SU-DHL-6 (cell line): ENCODE measurements at regions not wholly inside any gene's neighbourhood (a gene's known extent, or its start where the extent isn't known, plus 50 kb on each side); places are given as distances from the start of the nearest gene placed in this dataset.
"Not testable (repeated sequence)": the region's sequence is repeated elsewhere in the genome, so short reads cannot be mapped to it uniquely, and the experiment has no call there.

Experiments
- H2AFZ ChIP-seq: fragments of 200-600 bp; sonication (generic); 2 replicates; pipeline ENCODE4 v1.6.1; 2014; ENCODE audit warnings: low read depth, mild to moderate bottlenecking, moderate library complexity, mixed read lengths, antibody characterized with exemption, low read length; ENCODE audit not compliant: severe bottlenecking
- H3F3A ChIP-seq: fragments of 200-600 bp; shearing (Covaris generic); 2 replicates; pipeline ENCODE4 v1.6.0; 2016; ENCODE audit warnings: antibody characterized with exemption, mild to moderate bottlenecking; ENCODE audit not compliant: insufficient read depth
- H3K27ac ChIP-seq: fragments of 200-600 bp; sonication (generic); 2 replicates; pipeline ENCODE4 v1.5.1; 2016; ENCODE audit warnings: low read depth, mild to moderate bottlenecking, low read length, moderate library complexity, mixed read lengths
- H3K27me3 ChIP-seq: fragments of 200-600 bp; sonication (generic), shearing (Covaris generic); 2 replicates; pipeline ENCODE4 v1.6.0; 2014; ENCODE audit warnings: mild to moderate bottlenecking, low read length
- H3K36me3 ChIP-seq: fragments of 200-600 bp; sonication (generic); 2 replicates; pipeline ENCODE4 v1.6.1; 2014; ENCODE audit warnings: mild to moderate bottlenecking, low read length, mixed read lengths
- H3K4me2 ChIP-seq: fragments of 300-600, 200-600 bp; shearing (Covaris generic), sonication (generic); 2 replicates; pipeline ENCODE4 v1.6.0; 2014; ENCODE audit warnings: low read length, low read depth, mild to moderate bottlenecking; ENCODE audit not compliant: poor library complexity, severe bottlenecking
- H3K4me3 ChIP-seq: fragments of 200-600 bp; sonication (generic); 2 replicates; pipeline ENCODE4 v1.5.1; 2014; ENCODE audit warnings: antibody characterized with exemption, low read length, mild to moderate bottlenecking, mixed read lengths; ENCODE audit not compliant: insufficient read depth, poor library complexity, severe bottlenecking
- H3K79me2 ChIP-seq: fragments of 200-600 bp; sonication (generic); 2 replicates; pipeline ENCODE4 v1.6.1; 2014; ENCODE audit warnings: mild to moderate bottlenecking, low read length, moderate library complexity; ENCODE audit not compliant: insufficient read depth
- H3K9ac ChIP-seq: fragments of 200-600 bp; sonication (generic); 2 replicates; pipeline ENCODE4 v1.7.0; 2014; ENCODE audit warnings: mild to moderate bottlenecking, low read length
- H3K9me2 ChIP-seq: fragments of 200-600 bp; sonication (generic); replicated peaks from 2 replicates; pipeline ENCODE4 v1.6.1; 2014; ENCODE audit warnings: low read length; ENCODE audit not compliant: insufficient read depth
- H3K9me3 ChIP-seq: fragments of 200-600 bp; sonication (generic); 2 replicates; pipeline ENCODE4 v1.6.1; 2014; ENCODE audit warnings: low read length, mixed read lengths; ENCODE audit not compliant: insufficient read depth
- H4K20me1 ChIP-seq: fragments of 200-600 bp; sonication (generic); 2 replicates; pipeline ENCODE4 v1.6.1; 2014; ENCODE audit warnings: low read depth, mild to moderate bottlenecking, antibody characterized with exemption, low read length, moderate library complexity, mixed read lengths
- CTCF ChIP-seq: fragments of 200-600 bp; sonication (generic); IDR thresholded peaks from one replicate; pipeline ENCODE4 v1.5.1; 2017; ENCODE audit warnings: antibody characterized with exemption, mild to moderate bottlenecking, low read length, moderate library complexity; ENCODE audit not compliant: insufficient read depth, poor library complexity, severe bottlenecking
- EZH2phosphoT487 ChIP-seq: fragments of 200-600 bp; sonication (generic), shearing (Covaris generic); conservative IDR thresholded peaks from 2 replicates; pipeline ENCODE4 v1.6.1; 2018; ENCODE audit warnings: mild to moderate bottlenecking, antibody characterized with exemption, low read length, moderate library complexity, mixed read lengths

GRCh38 chr10:35971397-35971796 lies 329.3 kb upstream of the FZD8 start:
- Histone ChIP-seq H3K27me3 (no peaks in the 10 kb centered on the region), H3F3A (no peaks in the 10 kb centered on the region), H2AFZ (no peak overlapping the region), H3K4me2 (no peak overlapping the region), H3K36me3 (no peaks in the 10 kb centered on the region), H4K20me1 (no peaks in the 10 kb centered on the region), H3K4me3 (no peak overlapping the region), H3K27ac (no peak overlapping the region), H3K9me2 (no peaks in the 10 kb centered on the region), H3K9me3 (no peaks in the 10 kb centered on the region), H3K79me2 (no peaks in the 10 kb centered on the region), H3K9ac (no peak overlapping the region)
- TF ChIP-seq CTCF, result no peak
- no peak for TF ChIP-seq EZH2phosphoT487

- no peaks in the 10 kb centered on the region for H3K9me2 ChIP-seq
- H3K9ac ChIP-seq, result no peak overlapping the region
- no peaks in the 10 kb centered on the region for H3K27me3 ChIP-seq
- H3K27ac ChIP-seq, result no peak overlapping the region
- H3K36me3 ChIP-seq, result no peaks in the 10 kb centered on the region
- no peaks in the 10 kb centered on the region for H4K20me1 ChIP-seq
- H3K9me3 ChIP-seq, result no peaks in the 10 kb centered on the region
- H2AFZ ChIP-seq, result no peak overlapping the region
- no peak overlapping the region for H3K4me3 ChIP-seq
- TF ChIP-seq EZH2phosphoT487, result no peak
- TF ChIP-seq CTCF, result no peak
- H3K4me2 ChIP-seq, result no peak overlapping the region
- H3K79me2 ChIP-seq, result no peaks in the 10 kb centered on the region
- no peaks in the 10 kb centered on the region for H3F3A ChIP-seq
These were observed 321.6 kb upstream of the FZD8 start for GRCh38 chr10:35963685-35964084.

- Histone ChIP-seq H3K27ac (no peak overlapping the region), H3K4me3 (no peak overlapping the region), H2AFZ (no peak overlapping the region), H3K4me2 (no peak overlapping the region), H3K36me3 (no peaks in the 10 kb centered on the region), H3K79me2 (no peaks in the 10 kb centered on the region), H3K27me3 (no peaks in the 10 kb centered on the region), H3K9me3 (no peaks in the 10 kb centered on the region), H3K9ac (no peak overlapping the region), H3K9me2 (no peaks in the 10 kb centered on the region), H3F3A (no peaks in the 10 kb centered on the region), H4K20me1 (no peaks in the 10 kb centered on the region)
- TF ChIP-seq CTCF (no peak), EZH2phosphoT487 (no peak)
These were observed 319.4 kb upstream of the FZD8 start for GRCh38 chr10:35961501-35961900.

GRCh38 chr10:35959252-35959651 lies 317.2 kb upstream of the FZD8 start:
- Histone ChIP-seq H3K9me3 (no peaks in the 10 kb centered on the region), H3F3A (no peaks in the 10 kb centered on the region), H3K4me2 (no peak overlapping the region), H3K27ac (no peak overlapping the region), H3K4me3 (no peak overlapping the region), H4K20me1 (no peaks in the 10 kb centered on the region), H3K9me2 (no peaks in the 10 kb centered on the region), H3K79me2 (no peaks in the 10 kb centered on the region), H2AFZ (no peak overlapping the region), H3K9ac (no peak overlapping the region), H3K27me3 (no peaks in the 10 kb centered on the region), H3K36me3 (no peaks in the 10 kb centered on the region)
- no peak for TF ChIP-seq EZH2phosphoT487
- no peak for TF ChIP-seq CTCF

GRCh38 chr10:35958609-35959008 lies 316.5 kb upstream of the FZD8 start:
- not testable (repeated sequence) for H3K4me2 ChIP-seq, H3K36me3 ChIP-seq, H2AFZ ChIP-seq, H3K9me3 ChIP-seq, H3K9me2 ChIP-seq, H3F3A ChIP-seq, H3K79me2 ChIP-seq, H4K20me1 ChIP-seq, H3K4me3 ChIP-seq, H3K27me3 ChIP-seq, H3K27ac ChIP-seq, H3K9ac ChIP-seq
